Liver (tissue), 8 donors: ENCODE measurements at regions not wholly inside any gene's neighbourhood (a gene's known extent, or its start where the extent isn't known, plus 50 kb on each side); places are given as distances from the start of the nearest gene placed in this dataset.

Experiments
- DNase-seq: peaks from one replicate; pipeline ENCODE4 v3.0.0-alpha.2; 2017; ENCODE audit warnings: low spot score
- H3K27ac ChIP-seq, 2 donors: one replicate each; pipeline ENCODE4 v1.7.0; 2013; ENCODE audit warnings: inconsistent platforms in 2 of 2, low read length in 2 of 2, control low read depth in 1 of 2, low read depth in 1 of 2, mild to moderate bottlenecking in 1 of 2
- H3K27me3 ChIP-seq, 4 donors: one replicate each; pipeline versions ENCODE4 v1.6.1 to v1.7.0; 2013; ENCODE audit warnings: low read length in 3 of 4, inconsistent platforms in 1 of 4, mild to moderate bottlenecking in 1 of 4, moderate library complexity in 1 of 4; ENCODE audit not compliant: control insufficient read depth in 4 of 4, insufficient read depth in 4 of 4
- H3K36me3 ChIP-seq, 4 donors: one replicate each; pipeline versions ENCODE4 v1.6.1 to v1.7.0; 2013; ENCODE audit warnings: low read length in 3 of 4, mild to moderate bottlenecking in 3 of 4, low read depth in 1 of 4, moderate library complexity in 1 of 4; ENCODE audit not compliant: control insufficient read depth in 4 of 4, insufficient read depth in 3 of 4
- H3K4me1 ChIP-seq, 4 donors: one replicate each; pipeline versions ENCODE4 v1.6.1 to v1.7.0; 2013; ENCODE audit warnings: low read length in 3 of 4, mild to moderate bottlenecking in 3 of 4, moderate library complexity in 1 of 4; ENCODE audit not compliant: control insufficient read depth in 4 of 4, insufficient read depth in 4 of 4
- H3K4me3 ChIP-seq, 3 donors: one replicate each; pipeline versions ENCODE4 v1.6.1 to v1.7.0; 2013; ENCODE audit warnings: low read length in 3 of 3, control low read depth in 1 of 3, low read depth in 1 of 3, mild to moderate bottlenecking in 1 of 3
- H3K9ac ChIP-seq, 2 donors: one replicate each; pipeline ENCODE4 v1.7.0; 2013; ENCODE audit warnings: low read length in 2 of 2, mild to moderate bottlenecking in 2 of 2, moderate library complexity in 2 of 2, control low read depth in 1 of 2, low read depth in 1 of 2
- H3K9me3 ChIP-seq, 4 donors: one replicate each; pipeline versions ENCODE4 v1.6.1 to v1.7.0; 2013; ENCODE audit warnings: low read length in 3 of 4; ENCODE audit not compliant: control insufficient read depth in 4 of 4
- ATF3 ChIP-seq: IDR thresholded peaks from 2 replicates; pipeline ENCODE4 v1.6.1; 2016; ENCODE audit warnings: antibody characterized with exemption
- CTCF ChIP-seq: fragments of 150-350 bp; IDR thresholded peaks from 2 replicates; pipeline ENCODE4 v1.5.1; 2017; ENCODE audit warnings: improper control_type of control experiment, low read depth, low read length; ENCODE audit not compliant: missing input control
- EGR1 ChIP-seq, 2 donors: IDR thresholded peaks; 2 replicates each; pipeline ENCODE4 v1.6.1; 2016 to 2018; ENCODE audit warnings: antibody characterized with exemption in 2 of 2, low read depth in 2 of 2
- FOXA1 ChIP-seq: IDR thresholded peaks from 2 replicates; pipeline ENCODE4 v1.6.1; 2016; ENCODE audit warnings: antibody characterized with exemption
- FOXA2 ChIP-seq: IDR thresholded peaks from 2 replicates; pipeline ENCODE4 v1.6.1; 2016; ENCODE audit warnings: antibody characterized with exemption
- GABPA ChIP-seq, 2 donors: IDR thresholded peaks in 1 of 2; conservative IDR thresholded peaks in 1 of 2; 2 replicates each; pipeline ENCODE4 v1.6.1; 2016; ENCODE audit warnings: antibody characterized with exemption in 2 of 2, mild to moderate bottlenecking in 1 of 2, moderate library complexity in 1 of 2
- HNF4A ChIP-seq, 2 donors: conservative IDR thresholded peaks; 2 replicates each; pipeline ENCODE4 v1.6.1; 2016; ENCODE audit warnings: antibody characterized with exemption in 2 of 2, mild to moderate bottlenecking in 2 of 2
- HNF4G ChIP-seq: IDR thresholded peaks from 2 replicates; pipeline ENCODE4 v1.6.1; 2016; ENCODE audit warnings: antibody characterized with exemption
- JUND ChIP-seq, 2 donors: IDR thresholded peaks; 2 replicates each; pipeline ENCODE4 v1.6.1; 2016; ENCODE audit warnings: antibody characterized with exemption in 2 of 2
- MAX ChIP-seq: IDR thresholded peaks from 2 replicates; pipeline ENCODE4 v1.6.1; 2016; ENCODE audit warnings: antibody characterized with exemption
- NR2F2 ChIP-seq: IDR thresholded peaks from 2 replicates; pipeline ENCODE4 v1.6.1; 2016; ENCODE audit warnings: antibody characterized with exemption
- RAD21 ChIP-seq, 2 donors: IDR thresholded peaks; 2 replicates each; pipeline ENCODE4 v1.6.1; 2016; ENCODE audit warnings: antibody characterized with exemption in 2 of 2, mild to moderate bottlenecking in 2 of 2
- REST ChIP-seq: IDR thresholded peaks from 2 replicates; pipeline ENCODE4 v1.6.1; 2016; ENCODE audit warnings: antibody characterized with exemption, mild to moderate bottlenecking
- RXRA ChIP-seq, 2 donors: IDR thresholded peaks; 2 replicates each; pipeline ENCODE4 v1.6.1; 2017 to 2018; ENCODE audit warnings: antibody characterized with exemption in 2 of 2, mild to moderate bottlenecking in 1 of 2
- SP1 ChIP-seq: IDR thresholded peaks from 2 replicates; pipeline ENCODE4 v1.6.1; 2018; ENCODE audit warnings: antibody characterized with exemption, mild to moderate bottlenecking
- TAF1 ChIP-seq: conservative IDR thresholded peaks from 2 replicates; pipeline ENCODE4 v1.6.1; 2016; ENCODE audit warnings: antibody characterized with exemption, mild to moderate bottlenecking
- YY1 ChIP-seq: IDR thresholded peaks from 2 replicates; pipeline ENCODE4 v1.6.1; 2016; ENCODE audit warnings: antibody characterized with exemption, mild to moderate bottlenecking
- ZBTB33 ChIP-seq: IDR thresholded peaks from 2 replicates; pipeline ENCODE4 v1.6.1; 2016; ENCODE audit warnings: antibody characterized with exemption
- WGBS: extraction: QIAGEN DNeasy Blood & Tissue Kit; methylation state at CpG from one replicate; pipeline ENCODE4 v1.1.7; 2013; 5-methylcytosine and 5-hydroxymethylcytosine counted together
- donor health status: healthy.
- donor health status: healthy.
- donor health status: healthy.
- donor health status: healthy.
- donor health status: healthy.

GRCh38 chr20:40612837-40613236, 76.2 kb downstream of the MAFB start:
- DNase-seq, result no peak
- no peak overlapping the region for H3K9ac ChIP-seq
- no peaks in the 10 kb centered on the region for H3K27me3 ChIP-seq
- peaks cover 0 to 6% (median 0%) of the 10 kb centered on the region in 4 donors for H3K4me1 ChIP-seq
- no peaks in the 10 kb centered on the region for H3K9me3 ChIP-seq
- H3K27ac ChIP-seq, result no peak overlapping the region
- TF ChIP-seq ATF3, result no peak
- no peak for TF ChIP-seq JUND (IDR thresholded peaks at IDR 0.05)
- TF ChIP-seq RAD21 (IDR thresholded peaks at IDR 0.05), result no peak
- no peak for TF ChIP-seq EGR1 (IDR thresholded peaks at IDR 0.05; ENCODE audit: low read depth in 2 of 2)
- TF ChIP-seq SP1, result no peak
- TF ChIP-seq MAX, result no peak
- TF ChIP-seq ZBTB33, result no peak
- no peak for TF ChIP-seq RXRA (IDR thresholded peaks at IDR 0.05)
- TF ChIP-seq FOXA2, result no peak
- TF ChIP-seq REST, result no peak
- no peak for TF ChIP-seq TAF1
- TF ChIP-seq GABPA (IDR thresholded peaks at IDR 0.05 in 1 of 2, conservative IDR thresholded peaks at IDR 0.05 in 1 of 2), result no peak
- no peak for TF ChIP-seq HNF4A (conservative IDR thresholded peaks at IDR 0.05)
- TF ChIP-seq HNF4G, result no peak
- TF ChIP-seq CTCF, result no peak
- no peak for TF ChIP-seq YY1
- TF ChIP-seq FOXA1, result no peak
- no peak overlapping the region for H3K4me3 ChIP-seq
- no peaks in the 10 kb centered on the region for H3K36me3 ChIP-seq

GRCh38 chr20:40612247-40612646, 76.8 kb downstream of the MAFB start:
- Histone ChIP-seq H3K4me3 (no peak overlapping the region), H3K27me3 (no peaks in the 10 kb centered on the region), H3K27ac (no peak overlapping the region), H3K4me1 (no peaks in the 10 kb centered on the region), H3K9me3 (no peaks in the 10 kb centered on the region), H3K36me3 (no peaks in the 10 kb centered on the region), H3K9ac (no peak overlapping the region)
- no peak for DNase-seq
- 95% methylated on average over 4 of the region's 4 CpGs for WGBS
- TF ChIP-seq ATF3 (no peak), MAX (no peak), ZBTB33 (no peak), EGR1 (IDR thresholded peaks at IDR 0.05; ENCODE audit: low read depth in 2 of 2) (no peak), NR2F2 (no peak), RXRA (IDR thresholded peaks at IDR 0.05) (no peak), YY1 (no peak), FOXA1 (no peak), RAD21 (IDR thresholded peaks at IDR 0.05) (no peak), SP1 (no peak), GABPA (IDR thresholded peaks at IDR 0.05 in 1 of 2, conservative IDR thresholded peaks at IDR 0.05 in 1 of 2) (no peak), HNF4G (no peak), JUND (IDR thresholded peaks at IDR 0.05) (no peak), HNF4A (conservative IDR thresholded peaks at IDR 0.05) (no peak)
